ENCODE measurements at regions not wholly inside any gene's neighbourhood (a gene's known extent, or its start where the extent isn't known, plus 50 kb on each side); places are given as distances from the start of the nearest gene placed in this dataset.

DNA sequence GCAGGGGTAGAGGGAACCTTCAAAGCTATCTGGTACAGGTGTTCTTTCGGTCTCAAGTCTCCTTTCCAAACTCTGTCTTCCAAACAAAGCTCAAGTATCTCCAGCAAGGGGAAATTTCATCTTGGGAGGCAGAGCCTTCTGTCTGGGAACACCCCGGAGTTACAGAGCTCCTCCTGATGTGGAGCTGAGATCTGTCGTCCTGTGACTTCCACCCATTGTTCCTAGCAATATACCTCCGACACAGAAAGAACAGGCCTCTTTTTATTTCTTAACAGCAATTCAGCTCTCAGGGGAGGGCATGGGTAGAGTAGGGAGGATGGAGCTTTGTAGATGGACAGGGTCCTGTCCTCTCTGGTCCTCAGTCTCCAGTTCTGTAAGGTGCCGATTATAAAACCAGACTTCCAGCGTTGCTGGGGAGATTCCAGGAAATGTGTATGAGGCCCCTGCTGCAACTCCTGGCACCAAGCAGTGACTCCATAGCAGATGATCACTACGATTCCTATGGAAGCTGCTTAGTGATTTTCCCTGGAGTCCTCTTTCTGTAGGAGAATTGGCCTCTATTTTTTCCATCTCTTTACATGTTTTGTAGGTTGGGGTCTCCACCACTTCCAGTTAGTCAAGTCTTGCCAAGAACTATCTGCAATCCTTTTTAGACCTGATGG is 56.0 kb upstream of the ARGLU1 start:
- TF ChIP-seq CTCF (IDR thresholded peaks at IDR 0.05): no peak
- no peak for TF ChIP-seq POLR2A (IDR thresholded peaks at IDR 0.05)
- no peak for TF ChIP-seq POLR2AphosphoS5 (IDR thresholded peaks at IDR 0.05)

Measured in breast epithelium (tissue), 3 donors.